IMR-90 (cell line): ENCODE measurements at regions not wholly inside any gene's neighbourhood (a gene's known extent, or its start where the extent isn't known, plus 50 kb on each side); places are given as distances from the start of the nearest gene placed in this dataset.

ENCODE experiments used
- CHD1 ChIP-seq: IDR thresholded peaks from 2 replicates; pipeline ENCODE4 v1.6.1; 2012; ENCODE audit warnings: low read depth, low read length, improper control_type of control experiment
- POLR2A ChIP-seq: IDR thresholded peaks from 2 replicates; pipeline ENCODE4 v1.6.1; 2012; ENCODE audit warnings: mild to moderate bottlenecking, low read depth, low read length
- TF ChIP-seq, protein P1 (sequence below): conservative IDR thresholded peaks from 2 replicates; pipeline ENCODE4 v1.5.1; 2012; ENCODE audit warnings: mild to moderate bottlenecking, low read depth, low read length, improper control_type of control experiment
- TF ChIP-seq, protein P2 (sequence below): fragments of 150-350 bp; IDR thresholded peaks from 2 replicates; pipeline ENCODE4 v1.6.1; 2017; ENCODE audit warnings: mild to moderate bottlenecking, antibody characterized with exemption, low read length, low read depth

DNA sequence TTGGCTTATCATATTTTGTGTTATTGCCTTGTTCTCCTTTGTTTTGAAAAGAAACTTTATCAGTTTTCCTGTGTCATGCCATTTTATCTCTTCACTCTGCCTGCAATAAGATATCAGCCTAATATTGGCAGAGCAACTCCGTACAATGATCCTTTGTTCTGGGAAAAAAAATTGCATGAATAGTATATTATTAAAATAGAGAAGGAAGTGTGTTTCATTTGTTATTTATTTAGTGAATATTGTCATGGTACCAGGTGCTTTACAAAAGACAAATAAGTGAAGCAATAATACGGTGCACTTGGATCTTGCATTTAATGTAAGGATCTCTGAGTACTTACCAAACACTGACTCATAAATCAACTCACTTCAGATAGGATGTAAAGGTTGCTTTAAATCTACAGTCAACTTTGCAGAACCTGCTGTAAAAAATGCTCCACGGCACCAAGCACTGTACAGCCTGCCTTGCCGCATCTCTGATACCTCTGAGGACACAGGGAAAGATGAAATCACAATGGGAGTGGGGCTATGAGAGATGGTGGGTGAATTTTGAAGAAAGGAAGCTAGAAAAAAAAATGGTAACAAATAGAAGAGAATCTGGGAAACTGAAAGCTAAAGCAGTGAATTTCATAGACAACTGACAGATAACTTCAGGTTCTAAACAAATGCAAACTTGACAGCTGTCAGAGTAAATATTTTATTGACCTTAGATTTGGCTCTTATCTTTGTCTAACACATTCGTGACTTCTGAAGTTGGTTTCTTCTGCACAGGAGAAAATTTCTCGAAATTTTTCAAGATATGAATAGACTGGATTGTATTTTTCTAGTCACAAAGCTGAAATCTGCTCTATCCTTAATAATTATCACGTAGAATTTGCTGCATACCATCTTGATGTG is 232.1 kb downstream of the ENC1 start:
- TF ChIP-seq, protein P1, sequence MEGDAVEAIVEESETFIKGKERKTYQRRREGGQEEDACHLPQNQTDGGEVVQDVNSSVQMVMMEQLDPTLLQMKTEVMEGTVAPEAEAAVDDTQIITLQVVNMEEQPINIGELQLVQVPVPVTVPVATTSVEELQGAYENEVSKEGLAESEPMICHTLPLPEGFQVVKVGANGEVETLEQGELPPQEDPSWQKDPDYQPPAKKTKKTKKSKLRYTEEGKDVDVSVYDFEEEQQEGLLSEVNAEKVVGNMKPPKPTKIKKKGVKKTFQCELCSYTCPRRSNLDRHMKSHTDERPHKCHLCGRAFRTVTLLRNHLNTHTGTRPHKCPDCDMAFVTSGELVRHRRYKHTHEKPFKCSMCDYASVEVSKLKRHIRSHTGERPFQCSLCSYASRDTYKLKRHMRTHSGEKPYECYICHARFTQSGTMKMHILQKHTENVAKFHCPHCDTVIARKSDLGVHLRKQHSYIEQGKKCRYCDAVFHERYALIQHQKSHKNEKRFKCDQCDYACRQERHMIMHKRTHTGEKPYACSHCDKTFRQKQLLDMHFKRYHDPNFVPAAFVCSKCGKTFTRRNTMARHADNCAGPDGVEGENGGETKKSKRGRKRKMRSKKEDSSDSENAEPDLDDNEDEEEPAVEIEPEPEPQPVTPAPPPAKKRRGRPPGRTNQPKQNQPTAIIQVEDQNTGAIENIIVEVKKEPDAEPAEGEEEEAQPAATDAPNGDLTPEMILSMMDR, result no peak
- TF ChIP-seq POLR2A (no peak), CHD1 (no peak)
- TF ChIP-seq, protein P2, sequence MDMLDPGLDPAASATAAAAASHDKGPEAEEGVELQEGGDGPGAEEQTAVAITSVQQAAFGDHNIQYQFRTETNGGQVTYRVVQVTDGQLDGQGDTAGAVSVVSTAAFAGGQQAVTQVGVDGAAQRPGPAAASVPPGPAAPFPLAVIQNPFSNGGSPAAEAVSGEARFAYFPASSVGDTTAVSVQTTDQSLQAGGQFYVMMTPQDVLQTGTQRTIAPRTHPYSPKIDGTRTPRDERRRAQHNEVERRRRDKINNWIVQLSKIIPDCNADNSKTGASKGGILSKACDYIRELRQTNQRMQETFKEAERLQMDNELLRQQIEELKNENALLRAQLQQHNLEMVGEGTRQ, result no peak
